ENCODE measurements at regions not wholly inside any gene's neighbourhood (a gene's known extent, or its start where the extent isn't known, plus 50 kb on each side); places are given as distances from the start of the nearest gene placed in this dataset.
"Not testable (repeated sequence)": the region's sequence is repeated elsewhere in the genome, so short reads cannot be mapped to it uniquely, and the experiment has no call there.

DNA sequence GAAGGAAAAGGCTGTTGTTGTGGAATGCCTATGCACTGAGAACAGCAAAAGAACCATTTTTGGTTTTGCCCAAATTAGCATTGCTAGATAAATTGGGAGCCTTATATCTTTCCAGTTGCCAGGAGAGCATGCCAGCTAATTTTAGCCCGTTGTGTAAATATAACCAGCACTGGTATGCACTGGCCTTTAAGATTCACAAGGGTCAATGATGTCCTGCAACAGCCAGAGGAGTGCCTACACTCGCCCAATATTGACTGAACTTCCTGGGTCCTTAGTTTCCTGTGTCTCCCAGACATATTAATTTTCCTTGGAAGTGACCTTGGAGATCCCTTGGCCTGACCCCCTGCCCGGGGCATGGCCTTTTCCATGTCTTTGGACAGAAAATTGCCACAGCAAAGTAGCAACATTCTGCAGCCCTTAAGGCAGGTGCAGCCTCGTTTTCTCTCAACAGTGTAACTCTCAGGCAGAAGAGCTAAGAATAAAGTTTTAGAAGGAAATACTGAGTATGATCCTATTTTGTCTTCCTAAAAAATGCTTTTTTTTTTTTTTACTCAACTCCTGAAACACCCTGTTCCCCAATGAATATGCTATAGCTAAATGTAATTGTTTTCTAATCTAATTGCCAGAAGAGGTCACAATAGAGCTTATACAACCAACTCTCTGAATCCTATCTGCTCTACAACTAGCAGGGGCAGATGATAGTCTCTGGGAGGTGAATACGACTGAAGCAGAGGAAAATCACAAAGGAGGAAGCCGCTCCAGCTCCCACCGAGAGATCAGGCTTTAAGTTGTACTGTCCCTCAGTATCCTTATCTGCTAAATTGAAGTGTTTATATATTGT lies 131.9 kb upstream of the PCGF5 start:
- CTCF ChIA-PET = interaction anchor here (0.7 to 4.7 kb wide), 9 partner anchors 9 to 210 kb away, joined by 3 to 67 read pairs (median 3); no protein-coding TSS in a partner anchor
- POLR2A ChIA-PET = interaction anchor here (1.3 to 1.6 kb wide), 2 partner anchors 74 to 162 kb away, joined by 3 to 4 read pairs; no protein-coding TSS in a partner anchor
- Mint-ChIP-seq H3K9me3 (peaks cover 2% of the 10 kb centered on the region), H3K27ac (no peak overlapping the region), H3K36me3 (ENCODE audit: low read depth) (no peaks in the 10 kb centered on the region), H3K4me1 (peaks cover 2% of the 10 kb centered on the region), H3K4me3 (no peak overlapping the region), H3K27me3 (no peaks in the 10 kb centered on the region)
- no peak for DNase-seq

DNA sequence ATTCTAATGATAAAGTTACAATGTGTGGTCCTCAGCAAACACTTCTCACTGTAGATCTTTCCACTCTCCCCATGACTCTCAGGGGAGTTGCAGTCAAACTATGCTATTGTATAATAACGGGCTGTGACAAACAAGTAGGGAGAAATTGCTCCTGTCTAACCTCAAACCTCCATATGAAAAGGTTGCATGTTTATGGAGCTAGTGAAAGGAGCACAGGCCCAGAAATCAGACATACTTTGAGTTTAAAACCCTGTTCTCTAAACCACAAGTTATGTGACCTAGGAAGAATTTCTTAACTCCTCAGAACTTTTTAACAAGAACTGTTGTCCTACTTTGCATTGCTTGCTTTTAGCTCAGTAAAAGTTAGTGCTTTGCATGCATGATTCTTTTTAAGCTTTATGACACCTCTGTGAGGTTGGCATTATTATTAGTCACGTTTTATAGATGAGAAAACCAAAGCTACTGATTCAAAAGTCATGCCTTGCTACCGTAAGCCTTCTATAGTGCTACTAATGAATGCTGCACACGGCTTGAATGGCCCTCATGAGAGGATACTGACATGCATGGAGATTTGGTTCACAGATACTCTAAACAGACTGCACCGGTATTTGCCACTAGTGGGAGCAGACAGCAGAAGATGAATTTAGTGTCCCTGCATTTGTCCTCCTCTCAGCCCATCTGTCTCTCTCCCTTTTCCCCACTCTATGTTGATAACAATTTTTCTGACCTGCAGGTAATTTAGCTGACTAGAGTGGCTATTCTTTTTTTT lies 129.5 kb upstream of the PCGF5 start:
- CTCF ChIA-PET = interaction anchor here (4.7 kb wide), 1 partner anchor 160 kb away, joined by 67 read pairs; no protein-coding TSS in a partner anchor
- H3K36me3 Mint-ChIP-seq (ENCODE audit: low read depth) = no peaks in the 10 kb centered on the region

DNA sequence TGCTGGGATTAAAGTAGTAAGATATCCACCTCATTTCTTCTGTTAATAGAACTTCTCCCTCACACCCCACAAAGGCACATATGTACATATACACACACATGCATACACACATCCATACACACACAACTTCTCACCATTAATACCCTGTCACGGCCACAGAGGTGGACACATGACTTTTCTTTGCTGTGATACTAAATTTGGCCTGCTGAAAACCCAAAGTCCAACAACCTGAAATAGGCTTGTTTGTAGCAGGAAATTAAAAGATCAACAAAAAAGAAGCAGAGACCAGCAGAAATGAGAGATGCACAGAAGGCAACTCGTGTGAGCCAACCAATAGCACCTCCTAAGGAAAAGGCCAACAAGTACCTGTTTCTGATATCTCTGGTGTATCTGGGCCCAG lies 128.7 kb upstream of the PCGF5 start:
- ChIA-PET POLR2A (no interaction called here), CTCF (interaction anchor here (4.7 kb wide), 1 partner anchor 159 kb away, joined by 67 read pairs; no protein-coding TSS in a partner anchor)
- Mint-ChIP-seq H3K36me3 (ENCODE audit: low read depth) (peaks cover 2% of the 10 kb centered on the region), H3K4me3 (no peak overlapping the region), H3K4me1 (peaks cover 2% of the 10 kb centered on the region), H3K27me3 (no peaks in the 10 kb centered on the region), H3K27ac (no peak overlapping the region), H3K9me3 (peaks cover 19% of the 10 kb centered on the region)
- no peak for DNase-seq

More for the DNA sequence above, 129.5 kb upstream of the PCGF5 start:
- H3K27ac Mint-ChIP-seq = no peak overlapping the region
- no peak for DNase-seq
- H3K4me3 Mint-ChIP-seq = no peak overlapping the region
- H3K27me3 Mint-ChIP-seq = no peaks in the 10 kb centered on the region
- H3K4me1 Mint-ChIP-seq = peaks cover 2% of the 10 kb centered on the region
- peaks cover 17% of the 10 kb centered on the region for H3K9me3 Mint-ChIP-seq
- POLR2A ChIA-PET = no interaction called here

DNA sequence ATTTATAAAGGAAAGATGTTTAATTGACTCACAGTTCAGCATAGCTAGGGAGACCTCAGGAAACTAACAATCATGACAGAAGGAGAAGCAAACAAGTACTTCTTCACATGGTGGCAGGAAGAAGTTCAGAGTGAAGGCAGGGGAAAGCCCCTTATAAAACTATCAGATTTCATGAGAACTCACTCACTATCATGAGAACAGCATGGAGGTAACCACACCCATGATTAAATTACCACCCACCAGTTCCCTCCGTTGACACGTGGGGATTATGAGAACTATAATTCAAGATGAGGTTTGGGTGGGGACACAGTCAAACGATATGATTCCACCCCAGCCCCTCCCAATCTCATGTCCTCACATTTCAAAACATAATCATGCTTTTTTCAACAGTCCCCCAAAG lies 124.2 kb upstream of the PCGF5 start:
- Mint-ChIP-seq H3K4me3 (no peak overlapping the region), H3K27me3 (no peaks in the 10 kb centered on the region), H3K36me3 (ENCODE audit: low read depth) (peaks cover 6% of the 10 kb centered on the region), H3K9me3 (peaks cover 32% of the 10 kb centered on the region), H3K27ac (no peak overlapping the region), H3K4me1 (peaks cover 9% of the 10 kb centered on the region)
- DNase-seq = no peak
- ChIA-PET CTCF (no interaction called here), POLR2A (no interaction called here)

DNA sequence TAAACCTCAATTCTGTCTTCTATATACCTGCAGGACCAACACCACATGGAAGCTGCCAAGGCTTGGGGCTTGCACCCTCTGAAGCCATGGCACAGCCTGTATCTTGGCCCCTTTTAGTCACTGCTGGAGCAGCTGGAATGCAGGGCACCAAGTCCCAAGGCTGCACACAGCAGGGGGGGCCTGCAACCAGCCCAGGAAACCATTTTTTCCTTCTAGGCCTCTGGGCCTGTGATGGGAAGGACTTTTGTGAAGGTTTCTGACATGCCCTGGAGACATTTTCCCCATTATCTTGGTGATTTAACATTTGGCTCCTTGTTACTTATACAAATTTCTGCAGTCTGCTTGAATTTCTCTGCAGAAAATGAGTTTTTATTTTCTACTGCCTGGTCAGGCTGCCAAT lies 123.2 kb upstream of the PCGF5 start:
- POLR2A ChIA-PET = no interaction called here
- DNase-seq = no peak
- Mint-ChIP-seq H3K27me3 (no peaks in the 10 kb centered on the region), H3K4me1 (peaks cover 9% of the 10 kb centered on the region), H3K36me3 (ENCODE audit: low read depth) (peaks cover 6% of the 10 kb centered on the region), H3K27ac (no peak overlapping the region), H3K9me3 (peaks cover 30% of the 10 kb centered on the region), H3K4me3 (no peak overlapping the region)
- CTCF ChIA-PET = no interaction called here

DNA sequence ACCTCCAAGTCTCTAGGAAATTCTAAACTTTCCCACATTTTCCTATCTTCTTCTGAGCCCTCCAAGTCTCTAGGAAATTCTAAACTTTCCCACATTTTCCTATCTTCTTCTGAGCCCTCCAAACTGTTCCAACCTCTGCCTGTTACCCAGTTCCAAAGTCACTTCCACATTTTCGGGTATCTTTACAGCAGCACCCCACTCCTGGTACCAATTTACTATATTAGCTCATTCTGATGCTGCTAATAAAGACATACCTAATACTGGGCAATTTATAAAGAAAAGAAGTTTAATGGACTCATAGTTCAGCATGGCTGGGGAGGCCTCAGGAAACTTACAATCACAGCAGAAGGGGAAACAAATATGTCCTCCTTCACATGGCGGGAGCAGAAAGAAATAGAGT lies 122.4 kb upstream of the PCGF5 start:
- peaks cover 30% of the 10 kb centered on the region for H3K9me3 Mint-ChIP-seq
- H3K27me3 Mint-ChIP-seq; H3K36me3 Mint-ChIP-seq (ENCODE audit: low read depth); CTCF ChIA-PET; H3K4me1 Mint-ChIP-seq; H3K4me3 Mint-ChIP-seq; DNase-seq; POLR2A ChIA-PET; H3K27ac Mint-ChIP-seq: not testable (repeated sequence)

DNA sequence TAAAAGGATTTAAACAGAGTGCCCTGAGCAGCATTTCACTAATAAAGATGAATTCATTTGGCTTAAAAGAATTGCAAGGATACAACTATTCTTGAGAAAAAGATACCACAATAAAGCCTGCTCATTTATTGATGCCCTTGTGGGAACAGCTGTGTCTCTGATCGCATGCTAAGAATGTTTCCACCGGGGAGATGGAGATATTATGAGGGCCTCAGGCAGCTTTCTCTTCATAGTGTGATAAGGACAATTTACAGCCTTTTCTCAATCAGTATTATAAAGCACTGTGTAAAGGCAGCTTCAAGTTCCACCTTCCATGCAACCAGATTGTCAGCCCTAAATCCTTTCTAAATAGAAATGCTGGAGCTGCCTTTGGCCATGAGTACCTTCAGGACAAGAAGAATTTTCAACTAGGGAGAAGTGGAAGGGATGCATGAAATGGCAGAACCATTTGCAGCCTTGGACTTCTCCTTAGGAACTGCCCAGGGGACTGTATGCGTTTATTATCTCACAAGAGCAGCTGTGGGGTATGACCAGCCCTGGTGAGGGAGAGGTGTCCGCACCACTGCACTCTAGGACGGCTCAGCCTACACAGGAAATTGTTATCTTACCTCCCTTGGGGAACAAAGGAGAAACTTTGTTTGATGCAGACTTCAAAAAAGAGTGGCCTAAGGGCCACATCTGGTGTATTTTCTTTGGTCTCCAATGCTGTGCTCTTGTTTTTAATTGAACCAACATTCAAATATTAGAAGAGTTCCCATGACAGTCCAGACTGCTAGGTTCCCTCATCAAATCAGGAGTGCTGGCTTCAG lies 116.9 kb upstream of the PCGF5 start:
- Mint-ChIP-seq H3K4me1 (peaks cover 7% of the 10 kb centered on the region), H3K36me3 (ENCODE audit: low read depth) (no peaks in the 10 kb centered on the region), H3K27me3 (no peaks in the 10 kb centered on the region), H3K4me3 (no peak overlapping the region), H3K27ac (no peak overlapping the region), H3K9me3 (peaks cover 4% of the 10 kb centered on the region)
- DNase-seq = no peak
- CTCF ChIA-PET = no interaction called here
- POLR2A ChIA-PET = no interaction called here

DNA sequence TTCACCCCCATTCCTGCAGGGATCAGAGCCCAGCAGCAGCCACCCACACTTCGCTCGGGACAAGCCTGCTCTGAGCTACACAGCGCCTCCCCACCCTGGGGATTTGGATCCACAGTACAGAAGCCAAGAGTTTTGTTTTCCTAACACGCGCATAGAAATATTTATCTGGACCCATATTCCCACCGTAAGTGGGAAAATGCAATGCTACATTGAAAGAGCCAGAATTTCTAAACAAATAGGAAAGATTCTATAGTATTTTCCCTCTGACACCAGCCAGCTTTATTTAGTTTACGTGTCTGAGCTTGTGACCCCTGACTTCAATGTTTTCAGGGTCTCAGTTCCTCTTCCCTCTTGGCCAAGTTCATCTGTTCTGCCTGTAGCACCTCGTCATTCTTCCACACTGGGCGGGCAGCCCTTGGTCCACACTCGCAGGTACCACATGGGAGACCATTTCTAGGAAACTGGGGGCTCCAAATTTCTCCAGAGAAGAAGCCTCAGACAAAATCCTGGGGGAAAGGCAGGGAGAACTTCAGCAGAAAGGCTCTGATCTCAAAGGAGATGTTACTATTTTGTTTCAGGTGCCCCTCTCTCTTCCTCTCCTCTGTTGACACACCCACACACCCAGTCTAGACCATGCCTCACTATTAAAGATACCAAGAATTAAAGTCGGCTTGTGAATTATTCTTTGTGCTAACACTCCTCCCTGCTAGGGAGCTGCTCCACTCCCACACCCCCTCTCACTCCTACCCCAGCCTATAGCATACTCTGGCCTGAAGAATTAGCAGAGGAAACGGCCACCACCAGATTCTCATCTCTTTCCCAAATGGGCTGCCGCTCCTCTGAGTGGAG lies 116.0 kb upstream of the PCGF5 start:
- no peaks in the 10 kb centered on the region for H3K27me3 Mint-ChIP-seq
- no peak overlapping the region for H3K27ac Mint-ChIP-seq
- H3K4me3 Mint-ChIP-seq = no peak overlapping the region
- DNase-seq = no peak
- POLR2A ChIA-PET = no interaction called here
- peaks cover 6% of the 10 kb centered on the region for H3K9me3 Mint-ChIP-seq
- no peaks in the 10 kb centered on the region for H3K36me3 Mint-ChIP-seq (ENCODE audit: low read depth)
- H3K4me1 Mint-ChIP-seq = peaks cover 6% of the 10 kb centered on the region
- CTCF ChIA-PET = no interaction called here

DNA sequence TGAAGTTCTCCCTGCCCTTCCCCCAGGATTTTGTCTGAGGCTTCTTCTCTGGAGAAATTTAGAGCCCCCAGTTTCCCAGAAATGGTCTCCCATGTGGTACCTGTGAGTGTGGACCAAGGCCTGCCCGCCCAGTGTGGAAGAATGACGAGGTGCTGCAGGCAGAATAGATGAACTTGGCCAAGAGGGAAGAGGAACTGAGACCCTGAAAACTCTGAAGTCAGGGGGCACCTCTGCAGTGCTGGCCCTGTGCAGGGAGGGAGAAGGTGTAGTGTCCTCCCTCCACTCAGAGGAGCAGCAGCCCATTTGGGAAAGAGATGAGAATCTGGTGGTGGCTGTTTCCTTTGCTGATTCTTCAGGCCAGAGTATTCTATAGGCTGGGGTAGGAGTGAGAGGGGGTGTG lies 115.2 kb upstream of the PCGF5 start:
- ChIA-PET CTCF (no interaction called here), POLR2A (no interaction called here)
- peaks cover 1% of the 10 kb centered on the region for H3K4me1 Mint-ChIP-seq
- no peak overlapping the region for H3K27ac Mint-ChIP-seq
- H3K4me3 Mint-ChIP-seq = no peak overlapping the region
- H3K27me3 Mint-ChIP-seq = no peaks in the 10 kb centered on the region
- no peaks in the 10 kb centered on the region for H3K36me3 Mint-ChIP-seq (ENCODE audit: low read depth)
- DNase-seq = no peak
- peaks cover 6% of the 10 kb centered on the region for H3K9me3 Mint-ChIP-seq

DNA sequence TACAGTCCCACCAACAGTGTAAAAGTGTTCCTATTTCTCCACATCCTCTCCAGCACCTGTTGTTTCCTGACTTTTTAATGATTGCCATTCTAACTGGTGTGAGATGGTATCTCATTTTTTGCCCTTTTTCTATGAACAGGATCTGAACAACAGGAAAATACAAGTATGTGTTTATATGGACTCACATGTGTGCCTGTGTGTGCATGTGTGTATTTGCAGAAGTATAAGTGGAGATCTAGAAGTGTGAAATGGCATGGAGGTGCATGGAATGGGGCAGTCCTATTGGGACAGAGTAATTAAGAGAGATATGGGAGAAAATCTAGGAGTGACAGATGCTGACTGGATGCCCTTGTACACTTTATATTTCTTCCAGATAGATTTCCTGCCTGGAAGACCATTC lies 111.6 kb upstream of the PCGF5 start:
- Mint-ChIP-seq H3K36me3 (ENCODE audit: low read depth) (no peaks in the 10 kb centered on the region), H3K9me3 (peaks cover 6% of the 10 kb centered on the region)
- POLR2A ChIA-PET = no interaction called here

DNA sequence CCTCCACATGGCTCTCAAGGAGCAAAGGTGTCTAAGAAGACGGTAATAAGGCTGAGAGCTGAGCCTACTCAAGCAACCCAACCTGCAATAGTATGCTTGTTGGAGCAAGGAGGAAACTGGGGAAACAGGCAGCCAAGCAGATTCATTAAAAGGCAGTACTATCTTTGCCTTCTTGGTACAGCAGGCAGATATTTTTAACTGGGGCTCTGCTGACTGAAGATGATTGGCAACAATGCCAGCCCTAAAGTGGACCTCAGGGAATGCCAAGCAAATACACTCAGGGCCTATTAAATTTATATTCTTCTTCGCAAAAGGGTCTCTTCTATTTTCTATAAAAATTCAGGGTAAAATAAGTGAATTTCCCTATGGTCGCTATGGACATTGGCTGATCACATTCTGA lies 109.4 kb upstream of the PCGF5 start:
- ChIA-PET POLR2A (no interaction called here), CTCF (no interaction called here)
- DNase-seq = no peak
- H3K9me3 Mint-ChIP-seq = peaks cover 6% of the 10 kb centered on the region
- H3K4me1 Mint-ChIP-seq = no peaks in the 10 kb centered on the region
- no peak overlapping the region for H3K4me3 Mint-ChIP-seq
- H3K27me3 Mint-ChIP-seq = no peaks in the 10 kb centered on the region
- H3K36me3 Mint-ChIP-seq (ENCODE audit: low read depth) = no peaks in the 10 kb centered on the region
- H3K27ac Mint-ChIP-seq = no peak overlapping the region

More for the DNA sequence above, 111.6 kb upstream of the PCGF5 start:
- DNase-seq = no peak
- Mint-ChIP-seq H3K4me1 (no peaks in the 10 kb centered on the region), H3K27ac (no peak overlapping the region), H3K27me3 (no peaks in the 10 kb centered on the region), H3K4me3 (no peak overlapping the region)
- CTCF ChIA-PET = no interaction called here

DNA sequence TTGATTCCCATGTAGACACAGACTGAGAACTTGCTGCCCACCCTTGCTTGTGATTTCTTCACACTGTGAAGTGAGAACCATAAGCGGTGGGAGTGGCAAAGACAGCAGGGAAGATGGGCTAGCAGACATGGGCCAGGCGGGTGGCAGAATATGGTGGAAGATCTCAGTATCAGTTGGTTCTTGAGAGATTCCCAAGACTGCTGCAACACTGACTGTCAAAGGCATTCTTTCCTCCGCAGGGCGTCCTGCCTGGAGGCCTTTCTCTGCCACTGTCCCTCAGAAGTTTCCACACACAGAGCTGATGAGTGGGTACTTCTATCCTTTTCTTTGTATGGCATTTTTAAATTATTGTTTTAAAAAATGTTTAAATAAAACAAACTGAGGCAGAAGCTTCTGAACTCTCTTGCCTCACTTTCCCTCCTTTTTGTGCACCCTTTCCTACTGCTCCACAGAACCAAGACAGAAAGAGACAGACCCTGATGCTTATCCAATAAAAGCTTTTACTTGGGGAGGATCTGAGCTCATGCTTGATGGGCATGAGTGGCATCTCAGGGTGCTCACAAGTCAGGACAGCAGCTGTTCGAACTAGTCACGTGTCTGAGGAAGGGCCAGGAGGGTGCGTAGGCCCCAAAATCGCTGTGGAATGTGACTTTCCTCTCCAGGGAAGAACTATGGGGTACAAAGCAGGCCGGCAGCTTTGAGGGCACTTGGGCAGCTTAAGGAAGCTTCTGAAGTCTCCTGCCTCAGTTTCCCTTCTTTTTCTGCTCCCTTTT lies 104.7 kb upstream of the PCGF5 start:
- H3K27me3 Mint-ChIP-seq = no peaks in the 10 kb centered on the region
- H3K36me3 Mint-ChIP-seq (ENCODE audit: low read depth) = no peaks in the 10 kb centered on the region
- ChIA-PET CTCF (no interaction called here), POLR2A (interaction anchor here (1.2 kb wide), 1 partner anchor 104 kb away, joined by 3 read pairs; no protein-coding TSS in a partner anchor)
- no peaks in the 10 kb centered on the region for H3K9me3 Mint-ChIP-seq
- no peaks in the 10 kb centered on the region for H3K4me1 Mint-ChIP-seq
- no peak overlapping the region for H3K27ac Mint-ChIP-seq
- H3K4me3 Mint-ChIP-seq = no peak overlapping the region
- DNase-seq = no peak
